CD14-positive monocyte (primary cell): ENCODE measurements at regions not wholly inside any gene's neighbourhood (a gene's known extent, or its start where the extent isn't known, plus 50 kb on each side); places are given as distances from the start of the nearest gene placed in this dataset.

ENCODE experiments used
- DNase-seq, 3 donors: peaks; one replicate each; pipeline ENCODE4 v3.0.0-alpha.2; 2011 to 2022
- H2AFZ ChIP-seq: 2 replicates; pipeline ENCODE4 v1.6.0; 2012; ENCODE audit warnings: mild to moderate bottlenecking, low read depth, low read length, inconsistent platforms; ENCODE audit not compliant: insufficient read depth, poor library complexity, severe bottlenecking
- H3K27ac ChIP-seq, 2 donors: 1 replicate in 1 of 2; 2 replicates in 1 of 2; pipeline ENCODE4 v1.5.1; 2012 to 2013; ENCODE audit warnings: low read length in 2 of 2, control low read depth in 1 of 2, inconsistent platforms in 1 of 2, low read depth in 1 of 2, mild to moderate bottlenecking in 1 of 2
- H3K27me3 ChIP-seq, 2 donors: one replicate each; pipeline versions ENCODE4 v1.6.0 to v1.6.1; 2011 to 2013; ENCODE audit warnings: low read length in 2 of 2; ENCODE audit not compliant: control insufficient read depth in 2 of 2, insufficient read depth in 2 of 2
- H3K36me3 ChIP-seq, 2 donors: replicated peaks in 1 of 2; 1 replicate in 1 of 2; 2 replicates in 1 of 2; pipeline versions ENCODE4 v1.5.1 to v1.6.1; 2012 to 2013; ENCODE audit warnings: low read length in 2 of 2, control low read depth in 1 of 2, inconsistent platforms in 1 of 2, mild to moderate bottlenecking in 1 of 2; ENCODE audit not compliant: insufficient read depth in 2 of 2, control insufficient read depth in 1 of 2
- H3K4me1 ChIP-seq, 2 donors: 1 replicate in 1 of 2; 2 replicates in 1 of 2; pipeline versions ENCODE4 v1.5.1 to v1.6.1; 2012 to 2013; ENCODE audit warnings: low read length in 2 of 2, control low read depth in 1 of 2, inconsistent platforms in 1 of 2, mild to moderate bottlenecking in 1 of 2, moderate library complexity in 1 of 2; ENCODE audit not compliant: insufficient read depth in 2 of 2, control insufficient read depth in 1 of 2
- H3K4me2 ChIP-seq: replicated peaks from 2 replicates; pipeline ENCODE3; 2012; ENCODE audit warnings: low read length, moderate library complexity, mild to moderate bottlenecking; ENCODE audit not compliant: poor library complexity, severe bottlenecking; ENCODE audit errors: extremely low read depth
- H3K4me3 ChIP-seq, 3 experiments: fragments of 200-600 bp in 1 of 3; sonication (generic) in 1 of 3; replicated peaks in 1 of 3; 1 replicate in 2 of 3; 2 replicates in 1 of 3; pipeline ENCODE4 v1.5.1; 2011 to 2013; ENCODE audit warnings: low read length in 3 of 3, mild to moderate bottlenecking in 3 of 3, control low read depth in 2 of 3, low read depth in 2 of 3, inconsistent platforms in 1 of 3, moderate library complexity in 1 of 3
- H3K79me2 ChIP-seq: 2 replicates; pipeline ENCODE4 v1.6.0; 2012; ENCODE audit warnings: mild to moderate bottlenecking, control low read depth, inconsistent platforms, low read length, moderate library complexity; ENCODE audit not compliant: insufficient read depth
- H3K9ac ChIP-seq: 2 replicates; pipeline ENCODE4 v1.6.0; 2017; ENCODE audit warnings: low read length, mild to moderate bottlenecking; ENCODE audit not compliant: insufficient read depth, poor library complexity, severe bottlenecking
- H3K9me3 ChIP-seq, 2 donors: replicated peaks in 1 of 2; 1 replicate in 1 of 2; 2 replicates in 1 of 2; pipeline versions ENCODE4 v1.5.1 to v1.6.1; 2012 to 2013; ENCODE audit warnings: low read length in 2 of 2, control low read depth in 1 of 2; ENCODE audit not compliant: control insufficient read depth in 1 of 2, insufficient read depth in 1 of 2
- H4K20me1 ChIP-seq: 2 replicates; pipeline ENCODE4 v1.6.0; 2012; ENCODE audit warnings: mild to moderate bottlenecking, low read length, control low read depth, moderate library complexity; ENCODE audit not compliant: insufficient read depth
- H3K27ac Mint-ChIP-seq, 7 donors: one replicate each; pipeline ENCODE4 v1.8.0; 2020; ENCODE audit warnings: mild to moderate bottlenecking in 7 of 7, mixed read lengths in 7 of 7, moderate library complexity in 6 of 7, inconsistent platforms in 2 of 7
- H3K27me3 Mint-ChIP-seq, 3 donors: one replicate each; pipeline ENCODE4 v1.8.0; 2021 to 2022; ENCODE audit warnings: low read depth in 3 of 3, mild to moderate bottlenecking in 3 of 3, mixed read lengths in 3 of 3, moderate library complexity in 3 of 3, inconsistent platforms in 1 of 3
- H3K36me3 Mint-ChIP-seq, 2 donors: one replicate each; pipeline ENCODE4 v1.8.0; 2020; ENCODE audit warnings: mixed read lengths in 2 of 2, inconsistent platforms in 1 of 2, mild to moderate bottlenecking in 1 of 2
- H3K4me1 Mint-ChIP-seq: one replicate; pipeline ENCODE4 v1.8.0; 2020; ENCODE audit warnings: mild to moderate bottlenecking, mixed read lengths
- H3K4me3 Mint-ChIP-seq, 2 donors: one replicate each; pipeline ENCODE4 v1.8.0; 2020; ENCODE audit warnings: mild to moderate bottlenecking in 2 of 2, mixed read lengths in 2 of 2, moderate library complexity in 1 of 2
- H3K9me3 Mint-ChIP-seq, 7 donors: one replicate each; pipeline ENCODE4 v1.8.0; 2020 to 2022; ENCODE audit warnings: mixed read lengths in 7 of 7, mild to moderate bottlenecking in 6 of 7, moderate library complexity in 6 of 7, inconsistent platforms in 2 of 7
- WGBS: methylation state at CpG from one replicate; pipeline ENCODE4 v1.1.5; 2013; ENCODE audit warnings: missing lambda C conversion rate; ENCODE audit not compliant: insufficient coverage; 5-methylcytosine and 5-hydroxymethylcytosine counted together
- intact Hi-C, 2 donors: fragments of 100-400 bp; cut with micrococcal nuclease; formaldehyde crosslinking; loops; one replicate each; pipeline versions ENCODE4 v1.15.0 to v1.15.1; 2023
- TF ChIP-seq, protein P1 (sequence below): fragments of 200-600 bp; IDR thresholded peaks from one replicate; pipeline ENCODE4 v1.8.0; 2022; ENCODE audit warnings: antibody characterized with exemption, mild to moderate bottlenecking

DNA sequence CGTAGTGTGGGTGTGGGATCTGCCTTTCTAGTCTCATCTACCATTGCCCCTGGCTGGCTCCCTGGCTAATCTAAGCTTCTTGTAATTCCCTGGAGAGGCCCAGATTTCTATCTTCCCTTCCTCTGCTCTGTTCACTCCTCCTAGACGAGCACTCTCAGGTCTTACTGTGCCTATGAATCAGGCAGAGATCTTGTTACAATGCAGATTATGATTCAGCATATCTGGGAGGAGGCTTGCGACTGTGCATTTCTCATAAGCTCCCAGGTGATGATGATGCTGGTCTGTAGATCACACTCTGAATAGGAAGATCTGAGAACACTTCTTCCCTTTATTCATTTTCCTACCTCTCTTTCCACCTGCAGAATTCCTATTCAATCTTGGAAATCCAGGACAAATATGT, 200.1 kb downstream of the CBLN1 start:
- Histone ChIP-seq H4K20me1 (no peaks in the 10 kb centered on the region), H2AFZ (no peak overlapping the region), H3K9me3 (peaks cover 29 to 43% of the 10 kb centered on the region in 2 donors), H3K36me3 (no peaks in the 10 kb centered on the region), H3K9ac (no peak overlapping the region), H3K27me3 (no peaks in the 10 kb centered on the region), H3K4me2 (no peak overlapping the region), H3K4me3 (no peak overlapping the region), H3K4me1 (no peaks in the 10 kb centered on the region), H3K79me2 (no peaks in the 10 kb centered on the region), H3K27ac (no peak overlapping the region)
- TF ChIP-seq, protein P1, sequence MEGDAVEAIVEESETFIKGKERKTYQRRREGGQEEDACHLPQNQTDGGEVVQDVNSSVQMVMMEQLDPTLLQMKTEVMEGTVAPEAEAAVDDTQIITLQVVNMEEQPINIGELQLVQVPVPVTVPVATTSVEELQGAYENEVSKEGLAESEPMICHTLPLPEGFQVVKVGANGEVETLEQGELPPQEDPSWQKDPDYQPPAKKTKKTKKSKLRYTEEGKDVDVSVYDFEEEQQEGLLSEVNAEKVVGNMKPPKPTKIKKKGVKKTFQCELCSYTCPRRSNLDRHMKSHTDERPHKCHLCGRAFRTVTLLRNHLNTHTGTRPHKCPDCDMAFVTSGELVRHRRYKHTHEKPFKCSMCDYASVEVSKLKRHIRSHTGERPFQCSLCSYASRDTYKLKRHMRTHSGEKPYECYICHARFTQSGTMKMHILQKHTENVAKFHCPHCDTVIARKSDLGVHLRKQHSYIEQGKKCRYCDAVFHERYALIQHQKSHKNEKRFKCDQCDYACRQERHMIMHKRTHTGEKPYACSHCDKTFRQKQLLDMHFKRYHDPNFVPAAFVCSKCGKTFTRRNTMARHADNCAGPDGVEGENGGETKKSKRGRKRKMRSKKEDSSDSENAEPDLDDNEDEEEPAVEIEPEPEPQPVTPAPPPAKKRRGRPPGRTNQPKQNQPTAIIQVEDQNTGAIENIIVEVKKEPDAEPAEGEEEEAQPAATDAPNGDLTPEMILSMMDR, result no peak
- no peak for DNase-seq
- Mint-ChIP-seq H3K9me3 (peaks cover 11 to 31% (median 14%) of the 10 kb centered on the region in 7 donors), H3K27ac (no peak overlapping the region), H3K4me3 (no peak overlapping the region), H3K4me1 (no peaks in the 10 kb centered on the region), H3K36me3 (no peaks in the 10 kb centered on the region), H3K27me3 (peaks cover 0 to 2% (median 0%) of the 10 kb centered on the region in 3 donors)
- intact Hi-C loops, result no loop called here
- no CpG with 5 or more reads among the region's 3 CpGs for WGBS

DNA sequence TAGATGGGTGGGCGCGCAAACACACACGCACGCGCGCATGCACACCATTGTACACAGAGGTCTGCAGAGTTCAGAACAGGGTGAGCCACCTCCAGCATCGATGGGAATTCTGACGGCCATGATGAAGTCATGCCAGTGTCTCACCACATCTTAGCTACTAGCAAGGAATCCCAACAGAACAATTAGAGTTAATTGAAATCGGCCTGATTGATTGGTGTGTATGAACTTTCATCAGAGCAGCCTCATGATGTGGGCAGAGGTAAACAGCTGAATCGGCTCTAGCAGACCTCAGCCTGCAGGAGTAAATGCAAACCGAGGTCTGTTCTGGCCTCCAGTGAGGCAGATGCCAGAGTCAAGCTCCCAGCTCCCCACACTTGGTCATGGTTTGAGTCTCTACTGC, 200.6 kb downstream of the CBLN1 start:
- Histone ChIP-seq H3K27me3 (no peaks in the 10 kb centered on the region), H3K4me3 (no peak overlapping the region), H4K20me1 (no peaks in the 10 kb centered on the region), H3K4me2 (no peak overlapping the region), H3K9ac (no peak overlapping the region), H3K9me3 (peaks cover 31 to 43% of the 10 kb centered on the region in 2 donors), H3K27ac (no peak overlapping the region), H3K4me1 (no peaks in the 10 kb centered on the region), H2AFZ (no peak overlapping the region), H3K79me2 (no peaks in the 10 kb centered on the region), H3K36me3 (no peaks in the 10 kb centered on the region)
- Mint-ChIP-seq H3K27ac (no peak overlapping the region), H3K27me3 (peaks cover 0 to 2% (median 0%) of the 10 kb centered on the region in 3 donors), H3K4me1 (no peaks in the 10 kb centered on the region), H3K36me3 (no peaks in the 10 kb centered on the region), H3K4me3 (no peak overlapping the region), H3K9me3 (peaks cover 8 to 27% (median 14%) of the 10 kb centered on the region in 7 donors)
- TF ChIP-seq, protein P1, result no peak
- 94% methylated on average over 7 of the region's 11 CpGs for WGBS
- intact Hi-C loops, result no loop called here
- no peak for DNase-seq
